ENCODE measurements at regions not wholly inside any gene's neighbourhood (a gene's known extent, or its start where the extent isn't known, plus 50 kb on each side); places are given as distances from the start of the nearest gene placed in this dataset.
"Not testable (repeated sequence)": the region's sequence is repeated elsewhere in the genome, so short reads cannot be mapped to it uniquely, and the experiment has no call there.

GRCh38 chr15:36117296-36117787 is 462.1 kb upstream of the CDIN1 start:
- DNase-seq = no peak

DNA sequence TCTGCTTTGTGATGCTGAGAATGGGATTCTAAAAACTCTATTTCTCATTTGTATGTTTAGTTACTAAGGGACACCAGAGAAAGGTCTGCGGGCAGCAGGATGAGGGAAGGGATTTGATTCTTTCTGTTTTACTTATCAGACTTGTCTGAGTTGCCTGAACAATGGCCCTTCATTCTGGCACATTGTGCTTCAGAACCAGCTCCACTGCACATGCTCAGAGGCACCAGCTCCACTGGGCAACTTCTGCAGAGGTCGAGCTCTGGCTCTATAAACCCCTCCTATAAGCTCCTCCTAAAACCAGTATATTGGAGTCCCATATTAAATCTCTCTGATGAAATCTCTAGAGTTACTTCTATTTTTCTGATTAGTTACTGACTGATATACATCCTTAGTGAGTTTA is 453.2 kb upstream of the CDIN1 start:
- DNase-seq = no peak

DNA sequence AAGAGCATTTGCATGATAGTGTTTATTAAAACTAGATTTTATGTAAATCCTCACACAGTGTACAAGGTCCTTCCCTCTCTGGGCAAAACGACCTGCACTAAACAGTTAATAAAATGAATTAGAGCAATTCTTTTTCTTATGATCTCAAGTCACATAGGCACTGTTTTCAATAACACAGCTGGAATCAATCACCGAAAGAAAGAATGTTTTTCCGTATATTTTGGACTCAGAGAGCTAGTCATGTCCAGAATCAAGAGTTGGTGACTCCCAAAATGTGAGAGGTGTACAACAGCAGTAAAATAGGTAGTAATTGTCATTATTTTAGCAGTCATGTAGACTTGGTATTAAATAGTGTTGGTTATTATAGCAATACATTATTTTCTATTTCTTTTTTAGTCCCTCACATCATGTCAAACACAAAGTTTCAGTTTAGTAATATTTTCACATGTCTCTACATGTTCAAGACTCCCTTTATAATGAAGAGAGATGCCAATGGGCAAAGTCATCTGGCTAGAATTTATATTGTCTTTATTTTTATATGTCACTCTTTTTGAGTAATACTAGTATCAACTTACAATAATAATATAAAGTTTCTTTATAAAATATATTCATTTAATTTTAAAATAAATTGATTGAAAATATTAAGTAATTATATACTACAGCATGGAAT is 448.6 kb upstream of the CDIN1 start:
- DNase-seq = no peak

- no peak for DNase-seq
Measured at GRCh38 chr15:36133742-36134141, 445.7 kb upstream of the CDIN1 start.

DNA sequence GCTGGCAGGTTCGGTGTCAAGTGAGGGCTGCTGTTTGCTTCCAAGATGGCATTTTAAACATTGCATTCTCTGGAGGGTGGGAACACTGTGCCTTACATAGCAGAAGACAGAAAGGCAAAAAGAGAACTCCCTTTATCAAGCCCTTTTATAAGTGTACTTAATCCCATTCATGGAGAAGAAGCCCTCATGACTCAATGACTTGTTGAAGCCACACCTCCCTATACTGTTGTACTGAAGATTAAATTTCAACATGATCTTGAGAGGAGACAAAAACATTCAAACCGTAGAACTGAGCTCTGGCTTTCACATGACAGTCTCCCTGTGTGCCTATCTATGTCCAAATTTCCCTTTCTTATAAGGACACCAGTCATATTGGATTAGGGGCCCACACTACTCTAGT is 443.4 kb upstream of the CDIN1 start:
- DNase-seq = no peak

DNA sequence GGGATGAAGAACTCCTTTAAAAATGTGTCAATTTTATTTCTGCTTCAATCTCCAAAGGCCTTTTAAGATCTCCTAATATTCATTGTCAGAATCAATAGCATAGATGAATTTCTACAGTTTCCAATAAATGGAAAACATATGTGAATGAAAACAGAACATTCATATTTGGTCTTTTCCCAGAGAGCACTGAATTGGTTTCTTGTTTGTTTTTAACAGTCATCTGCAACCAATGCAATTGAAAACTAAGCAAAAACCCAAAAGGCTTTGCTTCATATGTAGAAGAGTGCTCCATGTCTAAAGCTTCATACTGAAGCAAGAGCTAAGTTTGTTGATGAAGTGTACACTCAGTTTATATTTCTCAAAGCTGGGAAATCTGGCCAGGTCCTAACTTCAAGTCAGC is 426.5 kb upstream of the CDIN1 start:
- DNase-seq = no peak

DNA sequence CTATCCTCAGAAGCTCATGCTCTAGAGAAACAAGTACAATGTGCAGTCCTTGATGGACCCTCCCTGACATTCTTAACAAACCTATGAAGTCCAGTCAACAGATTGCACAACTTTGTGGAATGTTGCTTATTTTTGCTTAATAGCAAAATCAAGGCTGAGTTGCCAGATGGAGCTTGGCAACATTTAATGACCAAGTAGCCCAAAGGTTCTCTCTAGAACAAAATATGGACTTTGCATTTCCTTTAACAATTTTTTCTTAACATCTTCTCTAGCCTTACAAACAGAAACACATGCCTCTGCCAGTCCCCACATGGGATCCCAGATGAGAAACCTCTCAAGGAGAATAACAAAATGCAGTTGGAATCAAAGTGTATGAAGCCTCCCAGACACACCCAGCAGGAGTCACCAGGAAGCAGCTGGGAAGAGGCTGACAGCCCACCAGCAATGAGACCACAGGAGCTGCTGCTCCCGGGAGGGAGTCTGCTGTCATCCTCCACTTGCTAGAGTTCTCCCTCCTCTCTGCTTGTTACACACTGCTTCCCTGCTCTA is 422.5 kb upstream of the CDIN1 start:
- no peak for DNase-seq

DNA sequence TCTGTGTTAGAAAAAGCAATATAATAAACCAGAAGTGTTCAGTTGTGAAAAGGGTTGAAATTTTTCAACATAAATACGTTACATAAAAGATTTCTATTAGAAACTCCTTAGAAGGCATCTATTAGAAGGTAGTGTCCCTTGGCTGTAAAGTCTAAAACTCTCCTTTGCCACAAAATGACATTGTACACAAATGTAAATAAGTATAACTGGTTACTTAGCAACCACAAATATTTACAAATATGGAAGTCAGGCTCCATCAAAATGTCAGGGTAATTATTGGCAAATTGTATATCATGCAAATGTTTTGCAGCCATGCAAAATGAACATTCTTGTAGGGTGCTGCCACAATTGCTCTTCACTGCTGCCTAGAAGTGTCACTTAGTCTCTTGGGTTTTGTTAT is 419.1 kb upstream of the CDIN1 start:
- DNase-seq = no peak

DNA sequence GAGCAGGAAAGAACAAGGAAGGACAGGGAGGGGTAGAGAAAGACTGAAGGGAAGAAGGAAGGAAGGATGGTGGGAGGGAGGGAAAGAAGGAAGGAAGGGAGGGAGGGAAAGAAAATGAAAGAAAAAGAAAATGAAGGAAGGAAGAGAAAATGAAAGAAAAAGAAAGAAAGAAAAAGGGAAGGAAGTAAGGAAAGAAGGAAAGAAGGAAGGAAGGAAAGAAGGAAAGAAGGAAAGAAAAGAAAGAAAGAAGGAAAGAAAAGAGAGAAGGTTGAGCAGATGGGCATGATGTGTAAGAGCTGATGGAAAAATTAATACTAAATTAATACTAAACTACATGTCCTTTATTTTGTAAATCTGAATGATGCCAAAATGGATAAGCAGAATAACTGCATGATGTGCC is 418.3 kb upstream of the CDIN1 start:
- DNase-seq = no peak

DNA sequence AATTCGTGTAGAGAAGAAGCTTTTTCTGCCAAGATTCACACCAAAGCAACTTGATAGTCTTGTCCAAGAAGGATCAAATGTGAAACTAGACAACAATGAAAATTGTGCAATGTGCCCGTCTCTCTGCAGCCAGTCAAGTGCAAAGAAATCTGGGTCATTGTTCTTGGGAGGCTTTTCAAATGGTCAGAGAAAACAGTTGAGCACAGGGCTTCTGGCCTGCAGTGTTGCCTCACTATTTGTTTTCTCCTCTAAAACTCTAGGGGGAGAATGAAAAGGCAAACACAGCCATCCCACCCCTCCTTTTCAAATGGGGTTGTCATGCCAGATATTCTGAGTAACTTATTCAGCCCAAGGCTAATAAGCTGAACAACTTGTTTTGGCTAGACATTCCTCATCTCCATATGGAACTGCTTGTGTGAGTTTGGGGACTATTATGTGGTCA is 417.6 kb upstream of the CDIN1 start:
- no peak for DNase-seq

- not testable (repeated sequence) for DNase-seq
Measured at GRCh38 chr15:36163983-36164382, 415.4 kb upstream of the CDIN1 start.

DNA sequence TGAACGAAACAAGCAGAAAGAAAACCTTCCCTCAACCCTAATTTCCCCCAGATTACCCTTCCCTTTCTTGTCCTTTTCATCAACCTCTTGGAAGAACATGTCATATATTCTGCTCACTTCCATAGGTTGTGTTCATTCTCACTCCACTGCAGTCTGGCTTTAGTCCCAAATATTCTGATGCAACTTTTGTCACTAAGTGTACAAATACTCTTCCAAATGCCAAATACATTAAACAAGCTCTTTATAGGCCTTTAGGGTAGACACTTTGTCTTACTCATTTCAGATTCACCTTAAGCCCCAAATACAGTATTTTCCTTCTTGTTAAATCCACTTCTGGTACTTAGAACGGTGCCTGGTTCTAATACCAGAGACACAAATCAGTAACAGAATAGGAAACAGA is 406.5 kb upstream of the CDIN1 start:
- no peak for DNase-seq

DNA sequence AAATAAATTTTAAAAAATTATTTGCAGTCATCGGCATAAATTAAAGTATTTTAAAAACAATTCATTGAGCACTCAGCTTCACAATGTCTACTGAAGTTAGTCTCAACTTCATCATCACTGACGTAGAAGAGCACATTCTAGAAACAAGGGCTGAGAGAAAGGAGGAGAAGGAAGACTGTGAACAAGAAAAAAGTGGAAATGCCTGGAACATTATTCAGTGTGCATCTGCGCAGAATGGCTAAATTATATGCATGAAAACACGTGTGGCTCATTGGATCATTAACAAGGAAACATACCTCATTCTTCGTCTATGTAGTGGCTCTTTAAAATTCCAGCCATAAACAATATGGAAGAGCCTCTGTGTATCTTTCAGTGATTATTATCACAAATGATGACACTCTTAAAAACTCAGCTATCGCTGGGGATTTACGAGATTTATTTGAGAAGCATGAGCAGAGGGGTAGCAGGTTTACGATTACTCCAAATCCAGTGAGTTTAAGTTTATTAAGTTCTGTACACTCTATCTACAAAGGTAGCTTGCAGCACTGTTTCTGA is 404.2 kb upstream of the CDIN1 start:
- no peak for DNase-seq

DNA sequence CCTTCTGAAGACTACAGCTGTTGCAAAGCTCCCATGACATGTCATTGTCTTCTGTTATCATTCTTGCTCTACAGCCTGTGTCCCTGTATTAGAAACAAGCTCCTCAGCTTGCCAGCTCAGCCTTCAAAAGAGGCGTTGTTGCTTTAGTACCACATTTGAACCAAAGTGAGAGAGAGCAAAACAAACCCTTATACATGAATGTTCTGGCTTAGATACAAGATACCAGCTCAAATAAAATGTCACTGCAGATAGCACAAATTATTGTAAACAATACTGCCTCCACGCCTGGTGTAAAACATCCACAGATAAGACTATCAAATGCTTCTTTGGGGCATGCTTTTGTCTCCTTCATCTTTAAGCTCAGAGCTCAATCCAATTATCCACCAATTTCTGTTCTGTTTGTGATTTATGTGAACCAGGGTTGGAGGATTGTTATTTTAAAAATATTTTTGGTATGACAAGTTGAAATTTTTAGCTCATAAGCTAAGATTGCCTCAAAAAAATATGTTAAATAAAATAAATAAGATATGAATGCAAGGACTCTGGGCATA is 403.6 kb upstream of the CDIN1 start:
- DNase-seq = no peak

GRCh38 chr15:36177590-36178302 is 401.7 kb upstream of the CDIN1 start:
- no peak for DNase-seq

- DNase-seq = no peak
Measured at GRCh38 chr15:36178303-36178633, 401.2 kb upstream of the CDIN1 start.

DNA sequence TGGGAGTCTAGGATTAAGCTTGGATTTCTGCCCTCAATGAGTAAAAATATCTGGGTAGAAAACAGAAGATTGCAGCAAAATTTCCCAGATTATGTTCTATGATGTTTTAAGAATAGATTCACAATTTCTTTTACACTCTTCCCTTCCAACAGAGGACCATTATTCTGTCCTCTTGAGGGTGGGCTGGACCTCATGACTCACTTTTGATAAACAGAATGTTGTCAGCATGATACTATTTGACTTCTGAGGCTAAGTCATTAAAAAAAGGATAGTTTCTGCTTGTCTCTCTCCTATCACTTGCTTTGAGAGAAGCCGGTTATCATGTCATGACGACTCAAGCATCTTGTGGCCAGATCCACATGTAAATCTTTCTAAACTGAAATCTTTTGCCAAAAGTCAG is 396.2 kb upstream of the CDIN1 start:
- DNase-seq = no peak

GRCh38 chr15:36185438-36185837 is 394.0 kb upstream of the CDIN1 start:
- DNase-seq = no peak

DNA sequence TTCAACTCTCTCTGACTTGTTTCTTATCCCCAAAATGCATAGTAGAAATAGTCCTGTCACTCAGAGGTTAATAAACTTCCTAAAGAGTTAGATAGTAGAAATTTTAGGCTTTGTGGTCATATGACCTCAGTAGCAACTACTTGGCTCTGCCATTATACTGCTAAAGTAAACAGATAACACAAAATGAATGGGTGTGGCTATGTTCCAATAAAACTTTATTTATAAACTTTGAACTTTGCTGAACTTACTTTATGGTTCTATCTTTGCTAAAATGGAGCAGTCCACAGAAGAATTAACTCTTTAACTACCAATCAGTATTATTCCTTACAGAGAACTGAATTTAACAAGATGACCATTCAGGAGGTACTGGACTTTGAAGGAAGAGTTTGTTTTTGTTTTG is 393.6 kb upstream of the CDIN1 start:
- no peak for DNase-seq

DNA sequence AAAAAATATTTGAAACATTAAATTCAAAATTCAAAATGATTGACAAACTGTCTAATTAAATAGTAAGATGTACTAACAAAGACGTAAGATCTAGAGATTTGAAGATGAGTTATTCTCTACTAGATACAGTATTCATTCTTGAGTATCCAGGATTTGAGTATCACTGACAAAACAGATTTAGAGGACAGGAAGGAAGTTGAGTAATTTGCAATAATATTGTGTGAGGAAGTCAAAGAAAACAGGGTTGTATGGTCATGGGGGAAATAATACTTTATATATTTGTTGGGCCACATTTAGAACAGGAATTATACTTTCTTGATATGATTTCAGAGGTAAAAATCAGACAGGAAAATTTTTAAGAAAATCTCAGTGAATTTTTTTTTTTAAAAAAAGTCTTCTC is 393.1 kb upstream of the CDIN1 start:
- no peak for DNase-seq

DNA sequence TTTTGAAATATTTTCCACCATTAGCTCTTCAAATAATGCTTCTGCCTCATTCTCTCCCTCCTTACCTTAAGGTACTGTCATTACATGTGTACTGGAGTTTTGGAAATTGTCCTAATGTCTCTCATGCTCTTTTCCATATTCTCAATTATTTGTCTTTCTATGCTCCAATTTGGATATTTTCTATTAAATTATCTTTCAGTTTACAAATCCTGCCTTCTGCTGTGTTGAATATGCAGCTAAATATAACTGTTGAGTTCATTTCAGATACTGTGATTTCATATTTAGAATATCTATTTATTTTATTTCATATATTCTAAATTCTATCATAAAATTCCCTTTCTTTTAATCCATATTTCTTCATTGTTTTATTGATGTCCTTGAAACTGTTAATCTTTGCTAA is 388.0 kb upstream of the CDIN1 start:
- no peak for DNase-seq

DNA sequence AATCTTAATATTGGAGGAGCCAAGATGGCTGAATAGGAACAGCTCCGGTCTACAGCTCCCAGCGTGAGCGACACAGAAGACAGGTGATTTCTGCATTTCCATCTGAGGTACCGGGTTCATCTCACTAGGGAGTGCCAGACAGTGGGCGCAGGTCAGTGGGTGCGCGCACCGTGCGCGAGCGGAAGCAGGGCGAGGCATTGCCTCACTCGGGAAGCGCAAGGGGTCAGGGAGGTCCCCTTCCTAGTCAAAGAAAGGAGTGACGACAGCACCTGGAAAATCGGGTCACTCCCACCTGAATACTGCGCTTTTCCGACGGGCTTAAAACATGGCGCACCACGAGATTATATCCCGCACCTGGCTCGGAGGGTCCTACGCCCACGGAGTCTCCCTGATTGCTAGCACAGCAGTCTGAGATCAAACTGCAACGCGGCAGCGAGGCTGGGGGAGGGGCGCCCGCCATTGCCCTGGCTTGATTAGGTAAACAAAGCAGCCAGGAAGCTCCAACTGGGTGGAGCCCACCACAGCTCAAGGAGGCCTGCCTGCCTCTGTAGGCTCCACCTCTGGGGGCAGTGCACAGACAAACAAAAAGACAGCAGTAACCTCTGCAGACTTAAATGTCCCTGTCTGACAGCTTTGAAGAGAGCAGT is 383.9 kb upstream of the CDIN1 start:
- not testable (repeated sequence) for DNase-seq

DNA sequence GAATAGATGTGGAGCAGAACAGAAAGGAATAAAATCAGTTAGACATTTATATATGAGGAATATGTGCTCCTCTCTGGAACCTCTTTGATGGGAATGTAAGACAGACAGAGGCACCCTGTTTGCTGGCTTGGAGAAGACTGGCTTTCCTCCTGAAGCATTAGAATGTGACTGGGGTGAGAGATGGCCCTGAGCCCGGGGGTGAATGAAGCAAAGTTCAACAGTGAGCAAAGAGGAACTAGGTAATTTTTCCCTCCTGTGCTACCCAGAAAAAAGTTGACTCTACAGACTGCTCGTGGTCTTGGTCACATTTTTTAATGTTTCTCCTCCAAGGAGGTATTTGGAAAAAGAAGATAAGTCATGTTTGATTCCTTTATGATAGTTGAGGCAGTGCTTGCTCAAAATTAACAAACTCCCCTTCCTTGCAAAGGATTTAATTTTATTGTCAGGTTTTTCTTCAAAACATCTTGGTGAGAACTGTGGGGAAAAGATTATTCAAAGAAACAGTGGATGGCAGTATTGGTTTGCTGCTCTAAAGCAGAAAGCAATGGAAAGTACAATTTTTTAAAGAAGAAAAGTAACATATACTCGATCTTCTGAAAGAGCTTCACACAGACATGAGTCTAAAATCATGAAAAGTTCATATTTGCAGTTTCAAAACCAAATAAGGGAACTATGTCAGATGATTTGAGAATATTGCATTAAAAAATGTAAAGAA is 370.4 kb upstream of the CDIN1 start:
- DNase-seq = no peak
